A549 (cell line): ENCODE measurements at regions not wholly inside any gene's neighbourhood (a gene's known extent, or its start where the extent isn't known, plus 50 kb on each side); places are given as distances from the start of the nearest gene placed in this dataset.

ENCODE experiments used
- ATAC-seq, 2 experiments: fragments of 200-7000 bp in 1 of 2; fragments of >200 bp in 1 of 2; cut with Nextera tagmentation in 1 of 2; cut with Tn5 transposase in 1 of 2; 3 replicates each; pipeline versions ENCODE4 v1.8.0 to v1.9.1; 2018 to 2020; ENCODE audit warnings: mild to moderate bottlenecking in 1 of 2, moderate library complexity in 1 of 2
- CTCF ChIA-PET: fragments of 300-600 bp; sonication (Branson Sonifier 250); formaldehyde crosslinking; extraction: SDS; loops from one replicate; lab custom pipeline; 2021; ENCODE audit warnings: antibody characterized with exemption, inconsistent platforms; lab: Yijun Ruan, JAX
- POLR2A ChIA-PET: fragments of 350-600 bp; formaldehyde crosslinking; extraction: SDS; loops from one replicate; lab custom pipeline; 2021; ENCODE audit warnings: antibody characterized with exemption, inconsistent platforms; lab: Yijun Ruan, JAX
- DNase-seq, 2 experiments: peaks; one replicate each; pipeline versions ENCODE4 v3.0.0 to v3.0.0-alpha.2; 2011 to 2016; ENCODE audit warnings: low read depth in 1 of 2, low spot score in 1 of 2
- FAIRE-seq: peaks from 2 replicates; lab custom pipeline; 2011; peaks lifted over from hg19 to GRCh38; lab: Jason Lieb, UNC
- H3K27ac ChIP-seq, 2 experiments: fragments of >200 bp; sonication (Bioruptor Twin); formaldehyde crosslinking; 3 replicates each; pipeline ENCODE4 v1.5.1; 2016 to 2017
- H3K4me1 ChIP-seq: fragments of >200 bp; sonication (Bioruptor Twin); formaldehyde crosslinking; 3 replicates; pipeline ENCODE4 v1.6.1; 2016
- H3K4me2 ChIP-seq: fragments of >200 bp; sonication (Bioruptor Twin); formaldehyde crosslinking; 3 replicates; pipeline ENCODE4 v1.6.1; 2016
- H3K4me3 ChIP-seq: fragments of >200 bp; sonication (Bioruptor Twin); formaldehyde crosslinking; 3 replicates; pipeline ENCODE4 v1.5.1; 2016
- H3K9me3 ChIP-seq: fragments of >200 bp; sonication (Bioruptor Twin); formaldehyde crosslinking; 3 replicates; pipeline ENCODE4 v1.6.1; 2016
- ATOH8 ChIP-seq: fragments of 250-450 bp; sonication (Bioruptor Pico); IDR thresholded peaks from 2 replicates; pipeline ENCODE4 v1.5.0; 2020; ENCODE audit warnings: low read depth, mild to moderate bottlenecking, moderate library complexity
- BHLHE40 ChIP-seq: IDR thresholded peaks from 2 replicates; pipeline ENCODE4 v1.6.1; 2012; ENCODE audit warnings: low read depth, low read length, inconsistent platforms
- CTCF ChIP-seq: fragments of >200 bp; sonication (Bioruptor Twin); formaldehyde crosslinking; IDR thresholded peaks from 3 replicates; pipeline ENCODE4 v1.5.1; 2016
- E2F6 ChIP-seq: IDR thresholded peaks from 2 replicates; pipeline ENCODE4 v1.6.1; 2012; ENCODE audit warnings: low read depth, borderline replicate concordance
- ELK1 ChIP-seq: fragments of 150-350 bp; IDR thresholded peaks from 2 replicates; pipeline ENCODE4 v1.6.1; 2014; ENCODE audit warnings: low read depth, mild to moderate bottlenecking, low read length
- EP300 ChIP-seq, 2 experiments: fragments of >200 bp; sonication (Bioruptor Twin); formaldehyde crosslinking; IDR thresholded peaks; 2 replicates in 1 of 2; 3 replicates in 1 of 2; pipeline ENCODE4 v1.6.1; 2016 to 2017
- ESRRA ChIP-seq: fragments of 150-350 bp; IDR thresholded peaks from 2 replicates; pipeline ENCODE4 v1.6.1; 2014; ENCODE audit warnings: mild to moderate bottlenecking, low read length, borderline replicate concordance
- FOXS1 ChIP-seq: fragments of 250-450 bp; sonication (Bioruptor Pico); IDR thresholded peaks from 2 replicates; pipeline ENCODE4 v1.5.0; 2020; ENCODE audit warnings: mild to moderate bottlenecking, moderate library complexity
- HES2 ChIP-seq: fragments of >200 bp; sonication (Bioruptor Twin); formaldehyde crosslinking; IDR thresholded peaks from 2 replicates; pipeline ENCODE4 v1.6.1; 2016
- HMGXB4 ChIP-seq: fragments of 250-450 bp; sonication (Bioruptor Pico); IDR thresholded peaks from 2 replicates; pipeline ENCODE4 v1.5.0; 2021; ENCODE audit warnings: mild to moderate bottlenecking, moderate library complexity, borderline replicate concordance
- JUN ChIP-seq, 2 experiments: fragments of >200 bp; sonication (Bioruptor Twin); formaldehyde crosslinking; IDR thresholded peaks; 2 replicates in 1 of 2; 3 replicates in 1 of 2; pipeline ENCODE4 v1.6.1; 2016 to 2017
- NPAS2 ChIP-seq: fragments of 250-450 bp; sonication (Bioruptor Pico); IDR thresholded peaks from 2 replicates; pipeline ENCODE4 v1.8.0; 2022; ENCODE audit warnings: mild to moderate bottlenecking, moderate library complexity, borderline replicate concordance
- PBX3 ChIP-seq: IDR thresholded peaks from 2 replicates; pipeline ENCODE4 v1.6.1; 2012
- PHF8 ChIP-seq: fragments of 200-600 bp; sonication (generic); IDR thresholded peaks from 2 replicates; pipeline ENCODE4 v1.6.1; 2016; ENCODE audit warnings: low read depth, mild to moderate bottlenecking, antibody characterized with exemption, moderate library complexity, borderline replicate concordance
- RNF2 ChIP-seq: fragments of 200-600 bp; sonication (generic); IDR thresholded peaks from 2 replicates; pipeline ENCODE4 v1.6.1; 2016; ENCODE audit warnings: low read depth, mild to moderate bottlenecking, antibody characterized with exemption, moderate library complexity, borderline replicate concordance
- SREBF2 ChIP-seq: fragments of 450-650 bp; IDR thresholded peaks from 2 replicates; pipeline ENCODE4 v1.6.1; 2014; ENCODE audit warnings: mild to moderate bottlenecking, moderate library complexity
- TP53 ChIP-seq: fragments of 250-450 bp; sonication (Bioruptor Pico); IDR thresholded peaks from 2 replicates; pipeline ENCODE4 v1.5.0; 2021; ENCODE audit warnings: mild to moderate bottlenecking, moderate library complexity
- ZC3H11A ChIP-seq: fragments of 450-650 bp; IDR thresholded peaks from 2 replicates; pipeline ENCODE4 v1.6.1; 2014; ENCODE audit warnings: antibody characterized with exemption, mild to moderate bottlenecking
- ZNF302 ChIP-seq: fragments of 250-450 bp; sonication (Bioruptor Pico); IDR thresholded peaks from 2 replicates; pipeline ENCODE4 v1.9.0; 2021; ENCODE audit warnings: inconsistent platforms, mild to moderate bottlenecking, moderate library complexity
- WGBS: methylation state at CpG from one replicate; pipeline ENCODE4 v1.1.6; 2017; ENCODE audit errors: missing lambda C conversion rate; 5-methylcytosine and 5-hydroxymethylcytosine counted together

GRCh38 chr9:73683862-73684591 lies 532.4 kb downstream of the ANXA1 start (continued):
- TF ChIP-seq ZNF302 (CRISPR knock-in tag), result no peak
- TF ChIP-seq HES2, result no peak
- no peak for TF ChIP-seq TP53 (CRISPR knock-in tag)
- no peak for TF ChIP-seq ESRRA
- TF ChIP-seq BHLHE40, result no peak
- no peak for TF ChIP-seq NPAS2 (CRISPR knock-in tag)
- TF ChIP-seq FOXS1 (CRISPR knock-in tag), result no peak
- TF ChIP-seq PBX3, result no peak

- no peak for FAIRE-seq
Measured at GRCh38 chr9:73684601-73685000, 532.9 kb downstream of the ANXA1 start.

More at GRCh38 chr9:73684601-73685000, 532.9 kb downstream of the ANXA1 start:
- POLR2A ChIA-PET, result no interaction called here
- DNase-seq, result no peak
- H3K27ac ChIP-seq, result no peak overlapping the region
- 0 out of 3 replicates have a peak, but pooled peaks cover 3% of the 10 kb centered on the region for H3K4me1 ChIP-seq
- peaks cover 2% of the 10 kb centered on the region; the same call in 1 of the 3 replicates for H3K9me3 ChIP-seq
- TF ChIP-seq SREBF2, result no peak
- TF ChIP-seq ATOH8 (CRISPR knock-in tag), result no peak
- TF ChIP-seq PHF8, result no peak
- TF ChIP-seq CTCF, result no peak
- no peak for TF ChIP-seq JUN (IDR thresholded peaks at IDR 0.05)
- TF ChIP-seq ZC3H11A, result no peak
- TF ChIP-seq EP300 (IDR thresholded peaks at IDR 0.05), result no peak
- no peak for TF ChIP-seq ELK1
- TF ChIP-seq RNF2, result no peak
- no peak for TF ChIP-seq HMGXB4 (CRISPR knock-in tag)
- TF ChIP-seq NPAS2 (CRISPR knock-in tag), result no peak
- TF ChIP-seq E2F6, result no peak
- TF ChIP-seq, all 56 proteins: peak for 0
- Histone ChIP-seq H3K4me3 (no peak overlapping the region), H3K4me2 (no peak overlapping the region)
- CTCF ChIA-PET, result interaction anchor here (0.6 to 0.8 kb wide), 2 partner anchors 889 to 1129 kb away, joined by 3 to 4 read pairs; no protein-coding TSS in a partner anchor
- ATAC-seq, result 0 out of 6 replicates have a peak, but pooled peaks of 1 of the 2 experiments have one; percentile 19
- 19% methylated on average over 3 of the region's 3 CpGs for WGBS
